GM12873 (cell line): ENCODE measurements at regions not wholly inside any gene's neighbourhood (a gene's known extent, or its start where the extent isn't known, plus 50 kb on each side); places are given as distances from the start of the nearest gene placed in this dataset.

ENCODE experiments used
- TF ChIP-seq, protein P1 (sequence below): IDR thresholded peaks from 2 replicates; pipeline ENCODE4 v1.5.1; 2012; ENCODE audit warnings: low read depth, mild to moderate bottlenecking, moderate library complexity, low read length, control low read depth; ENCODE audit not compliant: insufficient read depth; ENCODE audit errors: missing control alignments

GRCh38 chr13:34002141-34002540 lies 184.2 kb downstream of the RFC3 start:
- TF ChIP-seq, protein P1, sequence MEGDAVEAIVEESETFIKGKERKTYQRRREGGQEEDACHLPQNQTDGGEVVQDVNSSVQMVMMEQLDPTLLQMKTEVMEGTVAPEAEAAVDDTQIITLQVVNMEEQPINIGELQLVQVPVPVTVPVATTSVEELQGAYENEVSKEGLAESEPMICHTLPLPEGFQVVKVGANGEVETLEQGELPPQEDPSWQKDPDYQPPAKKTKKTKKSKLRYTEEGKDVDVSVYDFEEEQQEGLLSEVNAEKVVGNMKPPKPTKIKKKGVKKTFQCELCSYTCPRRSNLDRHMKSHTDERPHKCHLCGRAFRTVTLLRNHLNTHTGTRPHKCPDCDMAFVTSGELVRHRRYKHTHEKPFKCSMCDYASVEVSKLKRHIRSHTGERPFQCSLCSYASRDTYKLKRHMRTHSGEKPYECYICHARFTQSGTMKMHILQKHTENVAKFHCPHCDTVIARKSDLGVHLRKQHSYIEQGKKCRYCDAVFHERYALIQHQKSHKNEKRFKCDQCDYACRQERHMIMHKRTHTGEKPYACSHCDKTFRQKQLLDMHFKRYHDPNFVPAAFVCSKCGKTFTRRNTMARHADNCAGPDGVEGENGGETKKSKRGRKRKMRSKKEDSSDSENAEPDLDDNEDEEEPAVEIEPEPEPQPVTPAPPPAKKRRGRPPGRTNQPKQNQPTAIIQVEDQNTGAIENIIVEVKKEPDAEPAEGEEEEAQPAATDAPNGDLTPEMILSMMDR = no peak

DNA sequence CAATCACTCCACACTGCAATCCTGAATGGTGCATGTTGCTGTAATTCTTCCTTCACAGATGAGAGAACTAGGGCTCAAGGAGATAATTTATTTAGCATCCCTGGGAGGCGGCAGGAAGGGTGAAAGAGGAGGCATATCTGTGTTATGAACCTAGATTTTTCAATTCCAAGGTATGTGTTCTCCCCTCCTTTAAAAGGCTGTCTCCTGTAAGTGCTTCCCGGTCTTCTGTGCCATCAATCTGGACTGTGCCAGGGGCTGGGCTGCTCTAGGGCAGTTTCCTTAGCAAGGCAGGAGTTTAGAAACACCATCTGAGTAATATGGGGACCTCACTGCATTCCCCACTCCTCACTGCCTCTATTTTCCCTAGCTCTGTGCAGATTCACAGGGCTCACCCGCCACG lies 185.0 kb downstream of the RFC3 start:
- TF ChIP-seq, protein P1 = no peak

DNA sequence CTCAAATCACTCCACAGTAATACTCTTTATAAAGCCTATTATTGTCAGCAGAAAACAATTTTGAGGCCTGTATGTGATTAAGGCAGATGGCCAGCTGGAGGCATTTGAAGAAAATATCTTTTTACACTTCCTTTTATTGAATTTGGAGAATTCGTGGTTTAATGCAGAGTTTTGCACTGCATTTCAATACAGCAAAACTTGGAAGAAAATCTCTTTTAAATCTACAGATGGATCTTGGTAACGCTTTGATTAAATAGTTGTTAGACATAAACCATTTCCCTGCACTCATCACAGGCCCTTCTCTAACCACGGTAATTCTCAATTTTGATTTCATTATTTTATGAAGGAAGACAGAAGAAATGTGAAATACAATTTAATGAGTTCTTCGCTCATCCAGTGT lies 185.7 kb downstream of the RFC3 start:
- TF ChIP-seq, protein P1 = no peak

- TF ChIP-seq, protein P1 = no peak
Measured at GRCh38 chr13:34004676-34005075, 186.7 kb downstream of the RFC3 start.

GRCh38 chr13:34006011-34006410 lies 188.1 kb downstream of the RFC3 start:
- TF ChIP-seq, protein P1 = no peak

DNA sequence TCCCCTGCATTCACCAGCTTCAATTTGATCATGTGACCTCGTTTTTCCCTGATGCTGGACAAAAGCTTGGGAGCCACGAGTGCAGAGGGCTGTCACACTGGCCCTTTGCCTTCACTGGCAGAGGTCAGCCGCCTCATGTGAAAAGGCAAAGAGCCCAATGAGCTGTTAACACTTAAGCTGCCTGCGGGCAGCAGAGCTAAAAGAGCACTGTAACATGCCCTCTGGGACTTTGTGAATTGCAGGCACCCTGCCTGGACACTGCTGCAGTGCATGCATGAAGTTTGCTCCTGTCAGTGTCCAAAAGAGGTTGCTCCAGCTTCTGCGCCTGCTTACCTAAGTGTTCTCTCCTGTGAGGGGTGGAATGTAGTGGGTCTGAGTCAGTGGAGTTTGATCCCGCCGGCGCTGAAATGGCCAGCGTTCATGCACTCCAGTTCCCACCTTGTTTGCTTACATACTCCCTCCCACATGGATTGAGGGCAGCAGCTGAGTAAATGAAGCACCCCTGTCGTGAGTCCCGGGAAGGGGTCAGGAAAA lies 193.7 kb downstream of the RFC3 start:
- TF ChIP-seq, protein P1 = no peak

GRCh38 chr13:34012382-34012781 lies 194.4 kb downstream of the RFC3 start:
- TF ChIP-seq, protein P1 = no peak
